ELF-1 (cell line): ENCODE measurements at regions not wholly inside any gene's neighbourhood (a gene's known extent, or its start where the extent isn't known, plus 50 kb on each side); places are given as distances from the start of the nearest gene placed in this dataset.
A peak's percentile ranks its signal among the peaks of the same experiment; 100 is the strongest.
"Not testable (repeated sequence)": the region's sequence is repeated elsewhere in the genome, so short reads cannot be mapped to it uniquely, and the experiment has no call there.

ENCODE experiments used
- DNase-seq: peaks from one replicate; pipeline ENCODE4 v3.0.0-alpha.2; 2016; ENCODE audit warnings: low read depth, low spot score

- DNase-seq = peak; percentile 46
Measured at GRCh38 chr15:100766243-100767000, 113.2 kb upstream of the ALDH1A3 start.

- DNase-seq = no peak
Measured at GRCh38 chr15:100767001-100767825, 112.4 kb upstream of the ALDH1A3 start.

GRCh38 chr15:100768501-100768931 is 111.1 kb upstream of the ALDH1A3 start:
- no peak for DNase-seq

GRCh38 chr15:100769043-100769974 is 110.3 kb upstream of the ALDH1A3 start:
- DNase-seq = no peak

GRCh38 chr15:100769975-100770340 is 109.7 kb upstream of the ALDH1A3 start:
- DNase-seq = no peak

GRCh38 chr15:100770661-100771584 is 108.7 kb upstream of the ALDH1A3 start:
- DNase-seq = no peak

- DNase-seq = no peak
Measured at GRCh38 chr15:100771746-100772145, 107.9 kb upstream of the ALDH1A3 start.

GRCh38 chr15:100772478-100772877 is 107.2 kb upstream of the ALDH1A3 start:
- no peak for DNase-seq

GRCh38 chr15:100772892-100773520 is 106.6 kb upstream of the ALDH1A3 start:
- DNase-seq = no peak

GRCh38 chr15:100774044-100774443 is 105.6 kb upstream of the ALDH1A3 start:
- DNase-seq = not testable (repeated sequence)

GRCh38 chr15:100775581-100776185 is 103.9 kb upstream of the ALDH1A3 start:
- DNase-seq = no peak

GRCh38 chr15:100777821-100778220 is 101.8 kb upstream of the ALDH1A3 start:
- DNase-seq = no peak

- no peak for DNase-seq
Measured at GRCh38 chr15:100778831-100779288, 100.8 kb upstream of the ALDH1A3 start.

- no peak for DNase-seq
Measured at GRCh38 chr15:100779331-100780207, 100.1 kb upstream of the ALDH1A3 start.

GRCh38 chr15:100780208-100780800 is 99.3 kb upstream of the ALDH1A3 start:
- no peak for DNase-seq

GRCh38 chr15:100781061-100781960 is 98.3 kb upstream of the ALDH1A3 start:
- no peak for DNase-seq

GRCh38 chr15:100781961-100782530 is 97.6 kb upstream of the ALDH1A3 start:
- DNase-seq = no peak
